GM12878 (cell line): ENCODE measurements at regions not wholly inside any gene's neighbourhood (a gene's known extent, or its start where the extent isn't known, plus 50 kb on each side); places are given as distances from the start of the nearest gene placed in this dataset.

ENCODE experiments used
- ATAC-seq: fragments of 200-7000 bp; cut with Tn5 transposase; 3 replicates; pipeline ENCODE4 v1.9.1; 2020; ENCODE audit warnings: mild to moderate bottlenecking, moderate library complexity
- BruUV-seq: library from RNA; stranded (reverse); fragments of 400-500 nt; replicated peaks from 2 replicates; lab custom pipeline; 2021; lab: Mats Ljungman, UMichigan
- CTCF ChIA-PET: fragments of 300-600 bp; sonication (Branson Sonifier 250); formaldehyde crosslinking; extraction: SDS; loops from one replicate; lab custom pipeline; 2021; ENCODE audit warnings: inconsistent platforms; lab: Yijun Ruan, JAX
- POLR2A ChIA-PET: fragments of 350-600 bp; formaldehyde crosslinking; extraction: SDS; loops from one replicate; lab custom pipeline; 2021; ENCODE audit warnings: inconsistent platforms; lab: Charles Lee
- RAD21 ChIA-PET: fragments of 300-600 bp; sonication (Branson Sonifier 250); formaldehyde crosslinking; loops from one replicate; lab custom pipeline; 2023; ENCODE audit warnings: antibody characterized with exemption; ENCODE audit not compliant: unreplicated experiment; lab: Charles Lee
- SMC1A ChIA-PET: fragments of 300-600 bp; sonication (Branson Sonifier 250); formaldehyde crosslinking; loops from one replicate; lab custom pipeline; 2023; ENCODE audit not compliant: unreplicated experiment, uncharacterized antibody; lab: Charles Lee
- DNase-seq: peaks from one replicate; pipeline ENCODE4 v3.0.0-alpha.2; 2011; ENCODE audit warnings: low read depth, low spot score
- FAIRE-seq: peaks from 3 replicates; lab custom pipeline; 2011; peaks lifted over from hg19 to GRCh38; lab: Jason Lieb, UNC
- H2AFZ ChIP-seq: 2 replicates; pipeline ENCODE4 v1.6.0; 2011; ENCODE audit warnings: low read depth, low read length, control low read depth; ENCODE audit not compliant: control insufficient read depth
- H3K27ac ChIP-seq: 2 replicates; pipeline ENCODE4 v1.5.1; 2011; ENCODE audit warnings: control low read depth; ENCODE audit not compliant: control insufficient read depth, insufficient read depth
- H3K27me3 ChIP-seq, 2 experiments: replicated peaks in 1 of 2; 2 replicates each; pipeline versions ENCODE4 v1.6.0 to v1.6.1; 2011; ENCODE audit warnings: low read length in 1 of 2; ENCODE audit not compliant: control insufficient read depth in 2 of 2, insufficient read depth in 2 of 2
- H3K36me3 ChIP-seq, 2 experiments: 2 replicates each; pipeline ENCODE4 v1.5.1; 2011; ENCODE audit warnings: low read length in 1 of 2; ENCODE audit not compliant: control insufficient read depth in 2 of 2, insufficient read depth in 2 of 2
- H3K4me1 ChIP-seq: 2 replicates; pipeline ENCODE4 v1.6.1; 2011; ENCODE audit warnings: mild to moderate bottlenecking, low read length, moderate library complexity, mixed read lengths; ENCODE audit not compliant: control insufficient read depth, insufficient read depth
- H3K4me2 ChIP-seq: 2 replicates; pipeline ENCODE4 v1.6.0; 2011; ENCODE audit warnings: control low read depth; ENCODE audit not compliant: control insufficient read depth, insufficient read depth
- H3K4me3 ChIP-seq: fragments of 200-600 bp; sonication (generic); 2 replicates; pipeline ENCODE4 v1.5.1; 2016
- H3K79me2 ChIP-seq: 2 replicates; pipeline ENCODE4 v1.6.0; 2011; ENCODE audit warnings: low read length; ENCODE audit not compliant: control insufficient read depth, insufficient read depth
- H3K9ac ChIP-seq: 2 replicates; pipeline ENCODE4 v1.8.0; 2011; ENCODE audit warnings: low read length, control low read depth, mixed read lengths; ENCODE audit not compliant: control insufficient read depth, insufficient read depth
- H3K9me3 ChIP-seq: replicated peaks from 3 replicates; pipeline ENCODE4 v1.5.1; 2011; ENCODE audit warnings: mild to moderate bottlenecking, low read length; ENCODE audit not compliant: control insufficient read depth, insufficient read depth
- H4K20me1 ChIP-seq: 2 replicates; pipeline ENCODE4 v1.6.0; 2011; ENCODE audit not compliant: control insufficient read depth, insufficient read depth
- CHD4 ChIP-seq: fragments of 200-600 bp; sonication (generic); IDR thresholded peaks from 2 replicates; pipeline ENCODE4 v1.6.1; 2016; ENCODE audit warnings: mild to moderate bottlenecking
- CREB1 ChIP-seq: IDR thresholded peaks from 2 replicates; pipeline ENCODE4 v1.6.1; 2012; ENCODE audit warnings: low read depth, mild to moderate bottlenecking, inconsistent platforms
- IKZF2 ChIP-seq, 2 experiments: fragments of 450-650 bp; IDR thresholded peaks; 2 replicates each; pipeline ENCODE4 v1.6.1; 2017; ENCODE audit warnings: mild to moderate bottlenecking in 2 of 2, moderate library complexity in 2 of 2
- POLR2A ChIP-seq: IDR thresholded peaks from 2 replicates; pipeline ENCODE4 v1.6.1; 2011; ENCODE audit warnings: low read depth, mild to moderate bottlenecking, low read length
- POU2F2 ChIP-seq: IDR thresholded peaks from 3 replicates; pipeline ENCODE4 v1.6.1; 2011; ENCODE audit warnings: low read depth, mild to moderate bottlenecking, low read length, borderline replicate concordance
- SIX5 ChIP-seq: IDR thresholded peaks from 2 replicates; pipeline ENCODE4 v1.6.1; 2011; ENCODE audit warnings: mild to moderate bottlenecking, low read depth, low read length, moderate library complexity; ENCODE audit not compliant: severe bottlenecking
- YBX1 ChIP-seq: fragments of 450-650 bp; IDR thresholded peaks from 2 replicates; pipeline ENCODE4 v1.6.1; 2016; ENCODE audit warnings: antibody characterized with exemption
- ZBED1 ChIP-seq: IDR thresholded peaks from 2 replicates; pipeline ENCODE4 v1.6.1; 2016; ENCODE audit warnings: borderline replicate concordance
- ZNF24 ChIP-seq: fragments of 450-650 bp; IDR thresholded peaks from 2 replicates; pipeline ENCODE4 v1.6.1; 2017; ENCODE audit warnings: antibody characterized with exemption, mild to moderate bottlenecking
- ZNF274 ChIP-seq: IDR thresholded peaks from one replicate; pipeline ENCODE4 v1.8.0; 2011; ENCODE audit not compliant: insufficient read length, insufficient read depth
- WGBS: methylation state at CpG from one replicate; pipeline ENCODE4 v1.1.6; 2016; ENCODE audit warnings: low lambda C conversion rate; ENCODE audit not compliant: insufficient replicate concordance, insufficient coverage; ENCODE audit errors: missing lambda C conversion rate; 5-methylcytosine and 5-hydroxymethylcytosine counted together
- in situ Hi-C: fragments of 300-500 bp; cut with MboI; formaldehyde crosslinking; loops from 9 replicates; pipeline ENCODE4 v1.14.3; 2018; ENCODE audit warnings: mixed read lengths
- intact Hi-C: fragments of 100-400 bp; cut with micrococcal nuclease; formaldehyde crosslinking; loops from one replicate; pipeline ENCODE4 v1.14.2; 2022; ENCODE audit not compliant: unreplicated experiment
- TF ChIP-seq, protein P1 (sequence below): fragments of 450-650 bp; IDR thresholded peaks from 2 replicates; pipeline ENCODE4 v1.6.1; 2017; ENCODE audit warnings: mild to moderate bottlenecking, moderate library complexity
- TF ChIP-seq, protein P2 (sequence below): fragments of 450-650 bp; IDR thresholded peaks from 2 replicates; pipeline ENCODE4 v1.6.1; 2016; ENCODE audit warnings: mild to moderate bottlenecking

DNA sequence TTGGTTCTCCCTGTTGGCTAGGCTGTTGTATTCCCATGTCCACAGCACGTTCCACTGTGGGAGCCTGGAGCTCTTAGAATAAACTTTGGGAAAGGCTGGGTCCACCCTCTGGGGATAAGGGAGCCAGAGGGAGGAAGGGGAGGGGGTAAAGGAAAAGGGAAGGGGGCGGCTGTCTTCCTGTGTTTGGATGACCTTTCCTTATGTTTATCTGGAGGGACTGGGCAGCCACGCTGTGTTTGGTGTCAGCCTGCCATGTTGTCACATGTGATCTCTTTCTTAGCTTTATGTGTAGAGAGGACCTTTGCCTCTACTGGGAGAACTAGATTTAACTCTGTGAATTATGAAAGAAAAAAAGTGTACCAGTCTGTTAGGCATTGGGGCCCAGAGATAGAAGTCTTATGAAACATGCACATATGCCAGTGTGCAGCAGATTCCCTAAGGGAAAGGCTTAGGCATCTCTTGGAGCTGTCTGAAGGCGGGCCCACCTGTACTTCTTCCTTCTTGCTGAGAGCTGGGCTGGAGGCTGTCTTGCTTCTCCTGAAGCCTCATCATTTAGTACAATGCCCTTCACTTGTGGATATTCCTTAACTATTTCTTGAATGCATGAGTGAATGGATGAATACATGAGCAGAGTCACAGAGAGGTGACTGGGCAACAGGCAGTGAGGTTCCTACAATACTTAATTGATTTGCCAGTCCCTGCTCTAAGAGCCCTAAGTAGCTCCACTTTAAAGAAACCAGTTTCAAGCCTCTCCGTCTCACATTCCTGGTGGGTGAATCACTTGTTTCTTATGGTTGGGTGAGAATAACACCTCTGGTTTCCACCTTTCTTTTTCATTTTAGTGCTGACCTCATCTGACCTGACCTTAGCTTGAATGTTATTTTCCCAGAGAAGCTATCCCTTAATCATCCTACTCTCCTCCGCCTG is 62.5 kb upstream of the ARHGAP29 start (continued):
- TF ChIP-seq, protein P1, sequence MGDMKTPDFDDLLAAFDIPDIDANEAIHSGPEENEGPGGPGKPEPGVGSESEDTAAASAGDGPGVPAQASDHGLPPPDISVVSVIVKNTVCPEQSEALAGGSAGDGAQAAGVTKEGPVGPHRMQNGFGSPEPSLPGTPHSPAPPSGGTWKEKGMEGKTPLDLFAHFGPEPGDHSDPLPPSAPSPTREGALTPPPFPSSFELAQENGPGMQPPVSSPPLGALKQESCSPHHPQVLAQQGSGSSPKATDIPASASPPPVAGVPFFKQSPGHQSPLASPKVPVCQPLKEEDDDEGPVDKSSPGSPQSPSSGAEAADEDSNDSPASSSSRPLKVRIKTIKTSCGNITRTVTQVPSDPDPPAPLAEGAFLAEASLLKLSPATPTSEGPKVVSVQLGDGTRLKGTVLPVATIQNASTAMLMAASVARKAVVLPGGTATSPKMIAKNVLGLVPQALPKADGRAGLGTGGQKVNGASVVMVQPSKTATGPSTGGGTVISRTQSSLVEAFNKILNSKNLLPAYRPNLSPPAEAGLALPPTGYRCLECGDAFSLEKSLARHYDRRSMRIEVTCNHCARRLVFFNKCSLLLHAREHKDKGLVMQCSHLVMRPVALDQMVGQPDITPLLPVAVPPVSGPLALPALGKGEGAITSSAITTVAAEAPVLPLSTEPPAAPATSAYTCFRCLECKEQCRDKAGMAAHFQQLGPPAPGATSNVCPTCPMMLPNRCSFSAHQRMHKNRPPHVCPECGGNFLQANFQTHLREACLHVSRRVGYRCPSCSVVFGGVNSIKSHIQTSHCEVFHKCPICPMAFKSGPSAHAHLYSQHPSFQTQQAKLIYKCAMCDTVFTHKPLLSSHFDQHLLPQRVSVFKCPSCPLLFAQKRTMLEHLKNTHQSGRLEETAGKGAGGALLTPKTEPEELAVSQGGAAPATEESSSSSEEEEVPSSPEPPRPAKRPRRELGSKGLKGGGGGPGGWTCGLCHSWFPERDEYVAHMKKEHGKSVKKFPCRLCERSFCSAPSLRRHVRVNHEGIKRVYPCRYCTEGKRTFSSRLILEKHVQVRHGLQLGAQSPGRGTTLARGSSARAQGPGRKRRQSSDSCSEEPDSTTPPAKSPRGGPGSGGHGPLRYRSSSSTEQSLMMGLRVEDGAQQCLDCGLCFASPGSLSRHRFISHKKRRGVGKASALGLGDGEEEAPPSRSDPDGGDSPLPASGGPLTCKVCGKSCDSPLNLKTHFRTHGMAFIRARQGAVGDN, result no peak
- no peak for TF ChIP-seq CREB1

DNA sequence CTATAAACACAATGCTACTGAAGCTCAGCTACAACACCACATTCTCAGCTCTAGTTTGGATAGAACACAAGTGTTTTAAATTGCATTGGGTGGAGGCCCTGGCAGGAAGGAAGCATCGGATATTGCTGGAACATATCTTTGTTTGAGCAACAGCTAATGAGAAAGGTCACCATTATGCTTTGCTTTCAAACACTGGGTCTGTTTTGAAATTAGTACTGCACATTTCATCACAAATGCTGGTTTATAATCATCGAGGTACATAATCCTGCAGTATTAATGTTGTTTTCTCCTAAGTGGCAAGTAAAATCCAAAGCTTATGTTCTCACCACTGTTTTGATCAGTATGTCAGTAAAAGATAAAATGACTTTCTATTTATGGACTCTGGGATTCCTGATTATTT is 61.5 kb upstream of the ARHGAP29 start:
- no peaks in the 10 kb centered on the region for H3K79me2 ChIP-seq

More for the DNA sequence above, 61.5 kb upstream of the ARHGAP29 start:
- Histone ChIP-seq H2AFZ (no peak overlapping the region), H3K9me3 (no peaks in the 10 kb centered on the region), H3K4me1 (no peaks in the 10 kb centered on the region), H4K20me1 (no peaks in the 10 kb centered on the region), H3K4me2 (no peak overlapping the region), H3K27me3 (no peaks in the 10 kb centered on the region; a peak in 2 of 4 replicates)
- in situ Hi-C loops, result no loop called here
- SMC1A ChIA-PET, result interaction anchor here (0.7 to 1.2 kb wide), 2 partner anchors 227 to 260 kb away, joined by 3 read pairs; no protein-coding TSS in a partner anchor
- DNase-seq (no peak), ATAC-seq (no peak)
- intact Hi-C loops, result no loop called here
- 40% methylated on average over 2 of the region's 2 CpGs for WGBS
- no peak for TF ChIP-seq ZNF24
- TF ChIP-seq POLR2A, result no peak
- no peak for TF ChIP-seq ZBED1
- no peak for TF ChIP-seq SIX5
- TF ChIP-seq CHD4, result no peak
- no peak for TF ChIP-seq IKZF2 (IDR thresholded peaks at IDR 0.05)
- TF ChIP-seq POU2F2, result no peak
- TF ChIP-seq, protein P1, result no peak
- no peak for TF ChIP-seq ZNF274
- TF ChIP-seq, protein P2, sequence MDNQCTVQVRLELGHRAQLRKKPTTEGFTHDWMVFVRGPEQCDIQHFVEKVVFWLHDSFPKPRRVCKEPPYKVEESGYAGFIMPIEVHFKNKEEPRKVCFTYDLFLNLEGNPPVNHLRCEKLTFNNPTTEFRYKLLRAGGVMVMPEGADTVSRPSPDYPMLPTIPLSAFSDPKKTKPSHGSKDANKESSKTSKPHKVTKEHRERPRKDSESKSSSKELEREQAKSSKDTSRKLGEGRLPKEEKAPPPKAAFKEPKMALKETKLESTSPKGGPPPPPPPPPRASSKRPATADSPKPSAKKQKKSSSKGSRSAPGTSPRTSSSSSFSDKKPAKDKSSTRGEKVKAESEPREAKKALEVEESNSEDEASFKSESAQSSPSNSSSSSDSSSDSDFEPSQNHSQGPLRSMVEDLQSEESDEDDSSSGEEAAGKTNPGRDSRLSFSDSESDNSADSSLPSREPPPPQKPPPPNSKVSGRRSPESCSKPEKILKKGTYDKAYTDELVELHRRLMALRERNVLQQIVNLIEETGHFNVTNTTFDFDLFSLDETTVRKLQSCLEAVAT, result no peak
- TF ChIP-seq YBX1, result no peak
- TF ChIP-seq, all 136 proteins: peak for 0
- ChIA-PET CTCF (no interaction called here), POLR2A (no interaction called here), RAD21 (interaction anchor here (1.5 kb wide), 1 partner anchor 34 kb away, joined by 4 read pairs; no protein-coding TSS in a partner anchor)
- no peaks in the 10 kb centered on the region for H3K36me3 ChIP-seq
- FAIRE-seq, result no peak
- H3K27ac ChIP-seq, result no peak overlapping the region
- H3K9ac ChIP-seq, result no peak overlapping the region
- no TSS peak for BruUV-seq
- no peak overlapping the region for H3K4me3 ChIP-seq
